ENCODE measurements at regions not wholly inside any gene's neighbourhood (a gene's known extent, or its start where the extent isn't known, plus 50 kb on each side); places are given as distances from the start of the nearest gene placed in this dataset.

DNA sequence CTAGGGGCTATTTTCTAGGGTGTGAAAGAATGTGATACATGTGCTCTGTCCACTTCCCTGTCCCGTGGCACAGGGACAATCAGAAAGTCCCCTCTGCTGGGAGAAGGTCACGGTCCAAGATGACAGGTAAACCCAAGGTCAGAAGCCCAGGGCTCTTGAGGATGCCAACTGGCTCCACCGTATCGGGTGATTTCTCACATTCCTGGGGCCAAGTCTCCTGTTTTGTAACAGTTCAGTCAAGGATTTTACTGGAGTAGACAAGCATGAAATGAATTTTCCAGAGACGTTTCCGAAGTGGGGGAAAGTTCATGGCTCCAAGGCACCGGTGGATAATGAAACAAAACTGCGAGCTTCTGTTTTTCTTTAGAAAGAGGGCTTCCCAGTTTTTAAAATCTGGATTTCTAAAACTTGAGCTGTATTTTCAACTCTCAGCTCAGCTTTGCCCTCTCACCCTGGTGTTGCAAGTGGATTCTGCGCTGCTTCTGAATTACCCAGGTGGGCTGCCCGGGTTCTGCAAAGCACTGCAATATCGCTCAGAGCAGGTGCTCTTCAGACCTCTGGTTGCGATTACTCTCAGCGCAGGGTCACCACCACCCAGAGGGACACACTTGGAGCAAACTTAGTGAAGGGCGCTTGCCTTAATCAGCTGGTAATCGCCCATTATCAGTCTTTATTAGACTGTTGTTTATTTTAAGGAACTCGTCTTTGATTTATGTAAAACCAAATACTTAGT is 64.4 kb upstream of the TMEM170B start:
- TF ChIP-seq ZNF664 (tag by site-specific recombination; IDR thresholded peaks at IDR 0.05) (no peak), ZNF114 (tag by site-specific recombination; IDR thresholded peaks at IDR 0.05) (no peak)
